ENCODE measurements at regions not wholly inside any gene's neighbourhood (a gene's known extent, or its start where the extent isn't known, plus 50 kb on each side); places are given as distances from the start of the nearest gene placed in this dataset.

DNA sequence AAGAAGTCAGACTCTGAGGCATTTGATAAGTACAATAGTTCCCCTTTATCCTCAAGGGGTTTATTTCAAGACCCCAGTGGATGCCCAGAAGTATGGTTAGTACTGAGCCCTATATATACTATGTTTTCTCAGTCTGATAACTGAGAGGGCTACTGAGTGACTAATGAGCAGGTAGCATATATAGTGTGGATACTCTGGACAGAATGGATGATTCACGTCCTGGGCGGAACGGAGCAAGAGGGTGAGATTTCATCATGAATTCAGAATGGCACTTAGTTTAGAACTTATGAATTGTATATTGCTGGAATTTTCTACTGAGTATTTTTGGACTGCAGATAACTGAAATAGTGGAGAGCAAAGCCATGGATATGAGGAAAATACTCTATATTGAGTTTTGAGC lies 457.6 kb downstream of the PLK2 start:
- intact Hi-C loops (cut with DNase I): no loop called here
- no peak for DNase-seq (ENCODE audit: low spot score)

DNA sequence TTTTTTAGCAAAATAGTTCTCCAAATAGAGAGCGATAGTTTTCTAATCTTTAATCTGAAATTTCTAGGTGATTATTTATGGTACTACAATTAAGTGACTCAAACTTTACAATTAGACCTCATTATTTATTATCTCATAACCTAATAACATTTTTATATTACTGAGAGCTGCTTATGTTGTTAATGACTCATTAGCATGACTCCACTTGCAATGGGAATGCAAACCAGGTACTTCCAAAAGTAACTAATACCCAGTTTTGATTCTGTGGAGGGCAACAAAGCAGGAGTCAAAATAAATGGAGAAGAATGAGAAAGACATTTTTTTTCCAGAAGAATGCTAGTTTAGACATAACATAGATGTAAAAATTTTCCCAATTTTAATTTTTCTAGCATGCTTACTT lies 466.0 kb downstream of the PLK2 start:
- Histone ChIP-seq H3K4me1 (replicated peaks) (no peaks in the 10 kb centered on the region), H3K9me3 (no peaks in the 10 kb centered on the region), H3K36me3 (no peaks in the 10 kb centered on the region), H3K27ac (no peak overlapping the region), H3K27me3 (replicated peaks; ENCODE audit: insufficient read depth) (no peaks in the 10 kb centered on the region), H3K4me3 (no peak overlapping the region)
- TF ChIP-seq, protein P1, sequence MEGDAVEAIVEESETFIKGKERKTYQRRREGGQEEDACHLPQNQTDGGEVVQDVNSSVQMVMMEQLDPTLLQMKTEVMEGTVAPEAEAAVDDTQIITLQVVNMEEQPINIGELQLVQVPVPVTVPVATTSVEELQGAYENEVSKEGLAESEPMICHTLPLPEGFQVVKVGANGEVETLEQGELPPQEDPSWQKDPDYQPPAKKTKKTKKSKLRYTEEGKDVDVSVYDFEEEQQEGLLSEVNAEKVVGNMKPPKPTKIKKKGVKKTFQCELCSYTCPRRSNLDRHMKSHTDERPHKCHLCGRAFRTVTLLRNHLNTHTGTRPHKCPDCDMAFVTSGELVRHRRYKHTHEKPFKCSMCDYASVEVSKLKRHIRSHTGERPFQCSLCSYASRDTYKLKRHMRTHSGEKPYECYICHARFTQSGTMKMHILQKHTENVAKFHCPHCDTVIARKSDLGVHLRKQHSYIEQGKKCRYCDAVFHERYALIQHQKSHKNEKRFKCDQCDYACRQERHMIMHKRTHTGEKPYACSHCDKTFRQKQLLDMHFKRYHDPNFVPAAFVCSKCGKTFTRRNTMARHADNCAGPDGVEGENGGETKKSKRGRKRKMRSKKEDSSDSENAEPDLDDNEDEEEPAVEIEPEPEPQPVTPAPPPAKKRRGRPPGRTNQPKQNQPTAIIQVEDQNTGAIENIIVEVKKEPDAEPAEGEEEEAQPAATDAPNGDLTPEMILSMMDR (IDR thresholded peaks at IDR 0.05): no peak
- no peak for TF ChIP-seq POLR2AphosphoS5 (IDR thresholded peaks at IDR 0.05)
- no peak for TF ChIP-seq POLR2A (IDR thresholded peaks at IDR 0.05)
- intact Hi-C loops (cut with DNase I): no loop called here
- no peak for DNase-seq (ENCODE audit: low spot score)
- 92% methylated on average over 1 of the region's 1 CpG for WGBS

More for the DNA sequence above, 457.6 kb downstream of the PLK2 start:
- H3K4me3 ChIP-seq: no peak overlapping the region
- H3K27ac ChIP-seq: no peak overlapping the region
- TF ChIP-seq POLR2AphosphoS5 (IDR thresholded peaks at IDR 0.05) (no peak), POLR2A (IDR thresholded peaks at IDR 0.05) (no peak)
- TF ChIP-seq, protein P1 (IDR thresholded peaks at IDR 0.05): no peak
- no peaks in the 10 kb centered on the region for H3K36me3 ChIP-seq
- H3K9me3 ChIP-seq: no peaks in the 10 kb centered on the region
- 95% methylated on average over 3 of the region's 3 CpGs for WGBS
- H3K4me1 ChIP-seq (replicated peaks): no peaks in the 10 kb centered on the region
- no peaks in the 10 kb centered on the region for H3K27me3 ChIP-seq (replicated peaks; ENCODE audit: insufficient read depth)

DNA sequence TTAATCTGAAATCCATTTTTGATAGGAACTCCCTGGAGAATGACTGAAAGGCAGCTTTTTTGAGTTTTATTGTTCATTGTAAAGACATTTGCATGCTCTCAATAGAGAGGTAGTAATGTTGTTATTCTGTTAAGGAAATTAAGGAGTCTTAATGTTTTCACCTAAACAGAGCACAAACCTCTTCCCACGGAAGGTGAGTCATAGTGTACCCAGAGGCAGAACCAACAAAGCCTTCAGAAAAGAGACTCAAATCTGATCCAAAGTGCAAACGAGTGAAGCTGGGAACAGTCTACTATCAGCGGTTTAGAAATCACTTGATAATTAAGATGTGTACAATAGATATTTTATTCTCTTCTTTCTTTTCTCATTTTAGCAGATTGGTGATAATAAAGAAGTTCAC lies 470.5 kb downstream of the PLK2 start:
- Histone ChIP-seq H3K36me3 (no peaks in the 10 kb centered on the region), H3K4me1 (replicated peaks) (no peaks in the 10 kb centered on the region), H3K27ac (no peak overlapping the region), H3K4me3 (no peak overlapping the region), H3K27me3 (replicated peaks; ENCODE audit: insufficient read depth) (no peaks in the 10 kb centered on the region), H3K9me3 (no peaks in the 10 kb centered on the region)
- TF ChIP-seq POLR2AphosphoS5 (IDR thresholded peaks at IDR 0.05): no peak
- TF ChIP-seq, protein P1 (IDR thresholded peaks at IDR 0.05): no peak
- TF ChIP-seq POLR2A (IDR thresholded peaks at IDR 0.05): no peak
- intact Hi-C loops (cut with DNase I): no loop called here
- WGBS: 30% methylated on average over 3 of the region's 3 CpGs
- no peak for DNase-seq (ENCODE audit: low spot score)

DNA sequence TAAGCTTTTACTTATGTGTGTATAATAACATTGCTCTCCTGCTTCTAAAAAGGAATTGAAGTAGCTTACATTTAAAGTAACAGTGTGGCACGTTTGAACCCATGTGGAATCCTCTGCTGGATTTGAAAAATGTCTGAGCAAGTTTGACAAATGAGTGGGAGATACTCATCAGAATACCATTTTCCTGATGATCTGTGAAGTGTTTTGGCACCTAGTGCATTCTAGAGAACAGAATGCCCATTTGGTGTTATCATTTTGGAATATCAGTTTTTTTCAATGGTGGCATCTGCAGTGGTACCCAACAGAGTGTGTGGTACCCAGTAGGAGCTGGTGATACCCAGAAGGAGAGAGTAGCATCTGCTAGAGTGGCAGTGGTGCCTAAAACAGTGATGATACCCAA lies 471.1 kb downstream of the PLK2 start:
- WGBS: 58% methylated on average over 1 of the region's 1 CpG
- intact Hi-C loops (cut with DNase I): no loop called here
- TF ChIP-seq POLR2A (IDR thresholded peaks at IDR 0.05) (no peak), POLR2AphosphoS5 (IDR thresholded peaks at IDR 0.05) (no peak)
- TF ChIP-seq, protein P1 (IDR thresholded peaks at IDR 0.05): no peak
- DNase-seq (ENCODE audit: low spot score): no peak
- Histone ChIP-seq H3K4me1 (replicated peaks) (no peaks in the 10 kb centered on the region), H3K9me3 (no peaks in the 10 kb centered on the region), H3K27ac (no peak overlapping the region), H3K27me3 (replicated peaks; ENCODE audit: insufficient read depth) (no peaks in the 10 kb centered on the region), H3K36me3 (no peaks in the 10 kb centered on the region), H3K4me3 (no peak overlapping the region)

DNA sequence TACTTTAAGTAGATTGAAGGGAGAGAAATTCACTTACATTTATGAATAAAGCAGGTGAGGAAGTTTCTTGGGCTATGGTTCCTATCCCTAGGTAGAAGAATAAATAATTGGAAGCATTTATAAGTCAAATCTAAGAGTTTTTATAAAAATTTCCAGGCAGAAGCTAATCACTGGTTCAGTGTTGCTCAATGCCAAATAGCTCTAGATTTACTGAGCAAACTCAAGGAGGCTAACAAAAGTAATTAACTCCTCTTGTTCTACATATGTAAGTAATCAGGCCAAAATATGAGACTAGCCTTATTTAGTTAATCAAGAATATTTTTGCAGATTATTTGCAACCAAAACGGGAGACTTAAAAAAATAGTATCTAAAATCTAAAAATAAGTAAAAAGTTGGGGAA lies 472.3 kb downstream of the PLK2 start:
- DNase-seq (ENCODE audit: low spot score): no peak
- no peaks in the 10 kb centered on the region for H3K36me3 ChIP-seq
- WGBS: 79% methylated on average over 1 of the region's 1 CpG
- H3K4me3 ChIP-seq: no peak overlapping the region
- TF ChIP-seq POLR2AphosphoS5 (IDR thresholded peaks at IDR 0.05): no peak
- TF ChIP-seq, protein P1 (IDR thresholded peaks at IDR 0.05): no peak
- no peaks in the 10 kb centered on the region for H3K4me1 ChIP-seq (replicated peaks)
- intact Hi-C loops (cut with DNase I): no loop called here
- no peak overlapping the region for H3K27ac ChIP-seq
- no peaks in the 10 kb centered on the region for H3K27me3 ChIP-seq (replicated peaks; ENCODE audit: insufficient read depth)
- no peaks in the 10 kb centered on the region for H3K9me3 ChIP-seq
